Occipital lobe (tissue), 1 donor: ENCODE measurements at regions not wholly inside any gene's neighbourhood (a gene's known extent, or its start where the extent isn't known, plus 50 kb on each side); places are given as distances from the start of the nearest gene placed in this dataset.

Experiments
- DNase-seq: peaks from one replicate; lab custom pipeline; 2025; lab: John Stamatoyannopoulos, UW

DNA sequence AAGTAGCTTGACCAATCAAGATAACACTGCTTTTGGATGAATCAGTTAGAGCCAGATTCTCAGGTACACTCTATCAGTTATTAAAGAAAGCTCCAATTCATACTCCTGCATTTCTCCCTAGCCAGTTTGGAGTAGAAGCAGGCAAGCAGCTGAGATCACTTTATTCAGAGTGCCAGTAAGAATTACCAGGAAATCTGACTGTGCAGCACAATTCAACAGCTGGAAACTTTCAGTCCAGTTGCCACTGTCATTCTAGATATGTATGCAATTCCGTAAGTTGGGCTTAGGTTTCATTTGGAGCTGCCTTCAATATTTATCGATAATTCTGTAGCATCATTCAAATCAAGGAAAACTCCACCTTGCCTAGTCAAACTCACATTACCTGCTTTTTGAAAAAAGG, 2625.6 kb upstream of the PCDH20 start:
- no peak for DNase-seq

DNA sequence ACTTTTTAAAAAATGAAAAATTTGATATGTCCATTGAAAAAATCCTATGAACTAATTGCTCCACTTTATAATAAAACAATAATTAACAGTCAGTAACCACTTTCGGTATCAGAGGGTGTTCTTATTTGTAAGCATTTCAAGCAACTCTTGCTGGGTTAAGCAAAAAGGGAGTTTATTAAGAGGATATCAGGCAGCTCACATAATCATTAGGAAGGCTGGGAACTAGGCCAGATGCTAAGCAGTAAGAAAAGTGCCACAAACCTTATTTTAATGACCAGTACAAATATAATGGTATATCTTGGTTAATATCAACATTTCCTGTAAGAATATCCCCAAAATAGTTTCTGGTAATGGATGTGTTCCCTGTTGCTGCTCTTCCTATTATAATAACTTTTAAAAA, 2618.3 kb upstream of the PCDH20 start:
- no peak for DNase-seq

DNA sequence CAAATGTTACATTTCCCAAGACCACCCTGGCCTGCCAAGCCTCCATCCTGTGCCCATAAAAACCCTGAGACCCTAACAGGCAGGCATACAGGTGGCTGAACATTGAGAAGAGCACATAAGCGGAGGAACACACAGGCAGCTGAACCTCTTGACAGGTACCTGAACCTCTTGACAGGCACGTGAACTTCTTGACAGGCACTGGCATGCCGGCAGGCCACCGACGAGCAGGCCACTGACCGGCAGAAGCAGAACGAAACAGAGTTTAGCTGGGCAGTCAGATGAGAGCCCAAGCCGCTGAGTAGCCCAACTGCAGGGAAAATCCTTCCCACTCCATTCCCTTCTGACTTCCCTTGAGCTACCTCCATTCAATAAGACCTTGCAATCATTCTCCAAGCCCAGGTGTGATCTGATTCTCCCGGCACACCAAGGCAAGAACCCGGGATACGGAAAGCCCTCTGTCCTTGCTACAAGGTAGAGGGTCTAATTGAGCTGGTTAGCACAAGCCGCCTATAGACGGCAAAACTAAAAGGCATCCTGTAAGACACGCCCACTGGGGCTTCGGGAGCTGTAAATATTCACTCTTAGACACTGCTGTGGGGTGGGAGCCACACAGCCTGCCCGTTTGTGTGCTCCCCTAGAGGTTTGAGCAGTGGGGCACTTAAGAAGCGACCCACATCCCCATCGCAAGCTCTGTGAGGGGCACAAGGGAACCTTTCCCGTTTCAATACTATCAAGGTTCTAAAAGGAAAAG, 2613.9 kb upstream of the PCDH20 start:
- DNase-seq: no peak

DNA sequence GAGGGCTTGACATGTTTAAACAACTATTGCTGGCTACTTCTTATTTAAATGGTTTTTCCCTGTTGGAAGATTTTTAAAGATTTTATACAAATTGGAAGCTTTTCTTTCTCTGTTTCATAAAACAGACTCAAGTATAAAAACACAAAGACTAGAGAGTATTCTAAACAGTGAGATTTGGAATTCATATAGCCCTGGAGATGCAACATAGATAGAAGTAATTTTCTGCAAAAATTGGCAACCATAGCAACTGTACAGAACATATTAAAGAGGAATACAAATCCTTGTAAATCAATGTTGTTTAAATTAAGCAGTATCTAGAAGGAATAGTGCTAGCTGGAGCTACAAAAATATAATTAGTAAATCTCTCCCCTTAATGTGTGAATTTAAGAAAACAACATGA, 2612.9 kb upstream of the PCDH20 start:
- DNase-seq: no peak

DNA sequence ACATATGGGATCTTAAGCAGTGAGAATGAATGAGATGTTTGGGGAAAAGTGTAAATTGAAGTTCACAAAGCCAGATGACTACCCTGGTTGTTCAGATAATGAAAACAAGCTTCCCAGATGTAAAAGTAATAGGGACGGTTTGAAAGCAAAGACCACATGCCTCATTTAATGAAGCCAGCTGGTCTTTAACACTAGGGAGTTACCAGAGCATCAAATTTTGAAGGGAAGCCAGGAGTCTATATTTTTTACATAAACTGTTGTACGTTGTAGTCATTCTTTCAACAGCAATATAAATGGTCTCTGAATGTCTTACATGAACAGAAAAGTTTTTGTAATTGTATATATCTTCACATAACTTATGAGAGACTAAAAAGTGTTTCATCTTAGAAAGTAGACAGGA, 2604.5 kb upstream of the PCDH20 start:
- DNase-seq: no peak

DNA sequence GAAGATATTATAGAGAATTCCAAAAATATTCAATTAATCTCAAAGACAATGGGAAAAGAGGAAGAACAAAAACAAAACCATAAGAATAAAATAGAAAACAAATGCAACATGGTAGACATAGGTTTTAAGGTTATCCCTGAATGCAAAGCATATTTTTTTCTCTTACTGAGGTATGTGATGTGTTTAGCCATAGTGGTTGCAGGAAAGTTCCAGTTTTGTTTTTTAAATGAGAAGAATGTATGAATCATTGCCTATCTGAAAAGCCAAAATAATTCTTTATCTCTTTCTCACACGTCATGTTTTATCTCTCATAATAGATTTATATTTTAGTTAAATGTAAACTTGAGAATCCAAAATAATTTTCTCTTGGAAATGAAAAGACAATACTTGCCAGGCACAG, 2591.7 kb upstream of the PCDH20 start:
- DNase-seq: no peak

DNA sequence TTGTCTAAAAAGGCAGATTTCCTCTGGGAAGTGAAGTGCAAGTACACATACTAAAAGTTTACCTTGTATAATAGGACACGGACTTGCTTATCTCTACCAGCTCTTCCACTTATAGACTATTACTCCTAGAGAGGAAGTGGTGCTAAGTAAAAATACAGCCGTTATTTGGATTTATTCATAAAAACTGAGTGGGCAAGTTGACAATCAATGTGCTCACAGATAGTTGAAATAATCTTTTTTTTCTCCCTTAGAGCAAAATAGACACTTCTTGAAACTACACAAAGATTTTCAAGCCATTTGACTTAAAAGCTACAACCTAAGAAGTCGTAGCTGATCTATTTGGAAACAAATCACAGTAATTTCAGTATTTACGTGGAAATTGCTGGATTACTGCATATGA, 2584.7 kb upstream of the PCDH20 start:
- DNase-seq: no peak

DNA sequence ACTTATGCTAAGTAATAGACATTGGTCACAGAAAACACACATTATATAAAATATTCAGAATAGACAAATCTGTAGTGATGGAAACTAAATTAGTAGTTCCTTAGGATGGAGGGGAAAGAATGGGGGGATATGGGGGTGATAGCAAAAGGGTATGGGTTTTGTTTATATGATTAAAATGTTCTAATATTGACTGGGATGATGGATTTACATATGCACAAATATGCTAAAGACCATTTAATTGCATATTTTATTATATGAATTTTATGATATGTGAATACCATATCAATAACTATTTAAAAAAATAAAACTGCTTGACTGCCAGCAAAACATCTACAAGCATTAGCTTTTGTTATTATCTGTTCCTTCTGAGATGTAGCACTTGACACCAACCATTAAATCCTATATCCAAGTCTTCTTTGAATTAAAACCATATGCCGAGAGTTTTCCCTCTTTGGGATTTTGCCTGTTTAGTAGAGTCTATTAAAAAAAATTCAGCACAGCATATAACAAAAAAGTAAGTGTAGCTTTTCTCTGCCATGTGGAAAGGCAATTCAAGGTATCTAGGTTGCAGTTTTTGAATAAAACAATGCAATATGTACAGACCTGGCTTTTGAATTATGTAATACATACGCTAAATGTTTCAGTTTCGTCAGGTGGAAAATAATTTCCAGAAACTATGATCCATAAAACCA, 2584.1 kb upstream of the PCDH20 start:
- no peak for DNase-seq

DNA sequence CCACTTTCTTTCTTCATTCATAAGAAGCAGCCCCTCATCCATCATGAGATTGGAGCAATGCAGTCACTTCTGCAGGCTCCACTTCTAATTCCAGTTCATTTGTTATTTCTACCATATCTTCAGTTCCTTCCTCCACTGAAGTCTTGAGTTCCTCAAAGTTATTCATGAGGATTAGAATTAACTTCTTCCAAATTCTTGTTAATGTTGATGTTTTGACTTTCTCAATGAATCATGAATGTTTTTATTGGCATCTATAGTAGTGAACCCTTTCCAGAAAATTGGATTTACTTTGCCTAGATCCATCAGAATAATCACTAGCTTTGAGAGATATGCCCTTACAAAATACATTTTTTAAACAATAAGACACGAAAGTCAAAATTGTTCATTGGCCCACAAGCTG, 2567.7 kb upstream of the PCDH20 start:
- no peak for DNase-seq

DNA sequence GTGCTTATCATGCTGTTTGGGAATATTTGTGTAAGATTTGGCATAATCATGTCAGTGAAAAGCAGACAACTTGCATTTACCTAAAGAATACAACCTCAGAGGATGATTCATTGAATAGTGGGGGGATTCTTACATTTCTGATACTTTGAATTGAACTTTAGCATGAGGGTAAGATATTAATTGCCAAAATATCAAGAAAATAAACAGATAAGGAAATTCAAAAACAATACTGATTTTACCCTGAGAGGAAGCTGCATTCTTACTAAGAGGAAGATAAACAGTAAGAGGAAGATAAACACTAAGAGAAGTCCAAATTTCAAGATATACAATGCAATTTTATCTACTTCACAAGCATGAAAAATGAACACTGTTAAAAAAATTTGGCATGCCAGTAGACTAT, 2564.3 kb upstream of the PCDH20 start:
- DNase-seq: no peak

DNA sequence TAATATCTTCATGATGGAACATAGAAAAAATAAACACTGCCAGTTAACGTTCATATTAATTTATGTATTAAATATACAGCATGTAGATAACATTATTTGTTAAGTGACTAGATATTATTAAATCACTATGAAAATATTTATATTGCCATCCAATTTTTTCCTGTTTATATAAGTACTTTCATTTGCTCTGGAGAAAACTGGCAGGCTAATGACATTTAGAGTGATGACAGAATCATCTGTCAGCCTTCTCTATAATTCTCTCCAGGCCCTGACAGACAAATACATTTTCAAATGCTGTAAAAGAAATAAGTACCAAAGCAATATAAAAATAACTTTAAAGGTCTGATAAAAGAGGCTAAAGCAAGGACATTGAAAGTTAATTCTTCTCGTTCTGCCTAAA, 2556.7 kb upstream of the PCDH20 start:
- no peak for DNase-seq

DNA sequence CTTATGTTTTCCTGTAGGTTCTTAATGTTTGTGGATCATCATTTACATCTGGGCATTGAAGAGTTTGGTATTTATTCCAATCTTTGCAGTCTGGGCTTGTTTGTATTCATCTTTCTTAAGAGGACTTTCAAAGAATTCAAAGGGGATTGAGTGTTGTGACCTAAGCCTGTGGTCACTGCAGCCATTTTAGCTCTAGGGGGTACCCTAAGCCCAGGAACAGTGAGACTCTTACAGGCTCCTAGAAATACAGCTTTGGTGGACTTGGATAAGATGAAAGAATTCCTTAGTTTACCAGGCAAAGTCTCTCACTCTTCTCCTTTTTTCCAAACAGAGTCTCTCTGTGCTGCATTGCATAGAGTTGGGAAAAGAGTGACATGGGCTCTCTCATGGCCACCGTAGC, 2539.0 kb upstream of the PCDH20 start:
- no peak for DNase-seq

DNA sequence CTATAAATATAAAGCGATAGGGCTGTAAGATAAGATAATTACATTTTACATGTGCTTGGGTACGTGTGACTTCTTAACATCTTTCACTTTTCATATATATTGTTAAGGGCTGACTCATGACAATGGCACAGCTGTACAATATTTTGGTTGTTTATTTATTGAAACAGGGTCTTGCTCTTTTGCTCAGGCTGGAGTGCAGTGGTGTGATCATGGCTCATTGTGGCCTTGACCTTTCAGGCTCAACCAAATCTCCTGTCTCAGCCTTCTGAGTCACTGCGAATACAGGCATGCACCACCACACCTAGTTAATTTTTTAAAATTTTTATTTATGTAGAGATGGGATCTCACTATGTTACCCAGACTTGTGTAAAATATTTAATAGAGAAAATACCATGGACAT, 2532.4 kb upstream of the PCDH20 start:
- no peak for DNase-seq

DNA sequence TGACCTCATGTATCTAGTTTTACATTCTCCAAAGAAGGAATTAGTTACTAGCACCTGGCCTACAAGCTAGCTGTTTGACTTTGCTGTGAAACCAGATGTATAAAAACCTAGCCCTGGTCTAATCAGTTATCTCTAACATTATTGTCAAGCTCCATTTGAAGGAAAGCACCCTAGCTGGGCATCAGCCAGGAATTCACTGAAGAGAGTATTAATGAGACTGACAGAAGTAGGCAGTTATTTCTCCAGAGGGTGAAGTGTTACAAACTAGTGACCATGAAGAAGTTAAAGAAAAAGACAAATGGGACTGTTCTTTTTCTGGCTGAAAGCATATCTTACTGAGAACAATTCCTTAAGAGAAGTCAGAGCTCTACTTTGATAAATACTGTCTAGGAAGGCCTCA, 2529.3 kb upstream of the PCDH20 start:
- DNase-seq: no peak

DNA sequence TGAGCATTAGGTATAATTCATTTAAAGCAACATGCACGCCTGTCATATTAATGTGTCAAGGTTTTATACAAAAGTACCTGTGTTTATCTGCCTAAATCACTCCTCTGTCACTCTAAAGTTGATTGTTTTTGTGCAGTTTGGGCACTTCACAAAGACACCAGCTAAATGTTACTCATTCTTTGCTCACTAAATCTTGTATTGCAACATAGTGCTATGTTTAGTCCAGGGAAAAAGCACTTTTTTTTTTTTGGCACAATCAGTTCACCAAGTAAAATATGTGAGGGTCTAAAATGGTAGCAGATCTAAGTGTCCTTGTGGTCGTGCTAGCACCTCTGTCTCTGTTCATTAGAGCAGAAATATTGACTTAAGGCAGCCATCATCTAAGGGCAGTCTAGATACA, 2526.7 kb upstream of the PCDH20 start:
- DNase-seq: no peak

DNA sequence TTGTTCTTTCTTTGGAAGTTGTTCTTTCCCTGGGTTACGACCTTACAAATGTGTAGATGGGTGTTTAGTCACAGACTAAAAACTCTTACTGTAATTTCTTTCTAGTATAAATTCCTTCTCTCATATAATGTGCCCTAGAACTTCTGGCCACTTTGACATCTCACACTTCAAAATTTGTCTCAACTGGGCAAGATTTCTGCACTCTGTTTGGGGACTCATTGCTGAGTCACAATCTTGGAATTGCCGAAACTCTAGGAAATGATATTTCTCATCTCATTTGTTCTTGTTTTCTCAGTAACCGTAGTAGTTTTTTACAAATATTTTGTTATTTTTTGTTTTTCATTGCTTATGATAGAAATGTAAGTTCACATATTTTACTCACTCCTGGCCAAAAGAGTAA, 2523.2 kb upstream of the PCDH20 start:
- no peak for DNase-seq

DNA sequence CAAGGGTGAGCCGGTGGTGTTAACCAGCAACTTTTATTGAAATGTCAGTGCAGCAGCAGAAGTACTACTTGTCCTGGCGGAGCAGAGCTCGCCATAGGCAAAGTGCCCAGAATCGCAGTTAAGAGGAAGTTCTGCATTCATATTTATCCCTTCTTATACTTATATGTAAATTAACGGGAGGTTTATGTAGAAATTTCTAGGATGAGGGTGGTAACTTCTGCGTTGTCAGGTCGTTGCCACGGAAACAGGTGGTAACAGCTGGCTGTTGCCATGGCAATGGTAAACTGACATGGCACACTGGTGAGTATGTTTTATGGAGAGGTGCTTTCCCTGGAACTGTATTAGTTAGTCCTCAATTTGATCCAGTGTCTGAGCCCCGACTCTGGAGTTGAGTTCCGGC, 2494.9 kb upstream of the PCDH20 start:
- no peak for DNase-seq

DNA sequence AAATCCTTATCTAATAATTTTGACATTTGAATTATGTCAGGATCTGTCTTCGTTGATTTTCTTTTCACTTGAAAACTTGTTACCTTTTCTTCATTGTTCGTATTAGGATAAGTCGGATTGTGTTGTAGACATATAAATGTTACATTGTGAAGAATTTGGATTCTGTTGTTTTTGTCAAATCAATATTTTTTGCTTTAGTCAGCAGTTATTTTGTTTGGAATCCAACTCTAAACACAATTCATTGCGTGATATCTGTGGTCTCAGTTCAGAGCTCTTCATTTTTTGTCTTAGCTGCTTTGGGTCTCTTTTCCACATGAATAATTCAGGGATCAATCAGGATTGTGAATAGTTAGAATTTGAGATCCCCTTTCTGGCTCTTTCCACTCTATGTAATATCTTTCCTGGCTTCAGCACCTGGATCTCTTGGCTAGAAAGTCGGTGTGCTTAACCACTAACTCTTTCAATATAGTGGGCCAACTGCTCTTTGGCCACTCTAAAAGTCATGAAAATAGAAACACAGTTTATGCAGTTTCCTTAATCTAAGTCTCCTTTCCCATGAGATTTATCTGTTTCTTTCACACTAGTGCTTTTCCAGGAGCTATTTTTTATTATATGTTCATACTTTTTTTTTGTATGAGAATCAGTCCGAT, 2494.2 kb upstream of the PCDH20 start:
- DNase-seq: no peak

DNA sequence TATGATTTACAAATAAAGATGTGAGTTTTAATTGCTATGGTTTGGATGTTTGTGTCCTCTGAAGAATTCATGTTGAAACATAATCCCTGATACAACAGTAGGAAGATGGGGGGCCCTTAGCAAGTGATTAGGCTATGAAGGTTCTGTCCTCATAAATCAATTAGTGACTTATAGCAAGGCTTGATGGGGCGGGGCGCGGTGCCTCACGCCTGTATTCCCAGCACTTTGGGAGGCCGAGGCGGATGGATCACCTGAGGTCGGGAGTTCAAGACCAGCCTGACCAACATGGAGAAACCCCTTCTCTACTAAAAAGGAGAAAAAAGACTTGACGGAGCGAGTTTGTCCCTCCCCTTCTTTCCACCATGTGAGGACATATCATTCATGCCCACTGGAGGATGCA, 2486.5 kb upstream of the PCDH20 start:
- DNase-seq: no peak

DNA sequence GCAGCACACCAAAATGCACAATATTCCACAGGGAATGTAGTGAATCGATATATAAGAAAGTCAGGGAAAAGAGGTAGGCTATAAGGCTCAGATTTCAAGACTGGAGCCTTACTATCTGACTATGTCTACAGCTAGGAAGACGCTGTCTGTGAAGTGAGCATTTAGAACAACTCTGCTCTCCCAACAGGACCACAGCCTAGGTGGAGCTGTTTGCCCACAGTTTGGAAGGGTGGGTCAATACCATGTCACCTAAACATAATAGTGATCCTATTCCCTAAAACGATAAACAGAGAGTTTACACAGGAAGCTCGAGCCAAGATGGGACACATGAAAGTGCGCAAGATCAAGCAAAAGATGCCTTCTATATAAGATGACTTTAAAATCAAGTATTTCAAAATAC, 2486.0 kb upstream of the PCDH20 start:
- no peak for DNase-seq

DNA sequence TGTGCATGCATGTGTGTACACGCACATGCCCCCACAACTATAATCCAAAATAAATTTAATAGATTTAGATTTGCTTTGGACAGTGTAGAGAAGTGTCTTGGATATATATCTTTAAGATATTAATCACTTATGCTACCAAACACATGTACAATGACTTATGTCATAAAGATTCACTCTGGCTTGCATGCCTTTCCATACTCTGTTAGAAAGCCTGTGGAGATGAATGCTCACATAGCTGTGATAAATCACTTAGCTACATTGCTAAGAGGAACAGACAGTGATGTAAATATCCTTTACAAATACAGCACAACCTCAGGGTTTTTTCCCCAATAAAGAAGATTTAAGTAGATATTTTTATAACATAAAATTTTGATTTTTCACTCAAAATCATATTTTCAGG, 2484.8 kb upstream of the PCDH20 start:
- no peak for DNase-seq

DNA sequence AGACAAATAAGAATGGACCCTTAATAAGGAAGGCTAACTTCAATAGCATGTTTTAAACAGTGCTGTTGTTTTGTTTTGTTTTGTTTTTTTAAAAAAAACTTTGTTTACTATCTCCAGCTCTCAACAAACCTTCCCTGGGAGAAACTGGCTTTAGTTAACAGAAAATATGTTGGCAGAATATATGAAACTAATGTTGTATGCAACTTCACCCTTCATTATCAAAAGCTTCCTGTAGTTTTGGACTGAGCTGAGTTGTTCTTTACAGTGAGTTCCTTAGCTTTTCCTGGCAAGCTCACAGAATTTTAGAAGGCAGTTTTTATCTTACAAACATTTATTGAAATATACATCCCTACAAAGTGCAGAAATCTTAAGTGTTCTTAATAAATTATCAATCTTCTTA, 2480.7 kb upstream of the PCDH20 start:
- DNase-seq: no peak

DNA sequence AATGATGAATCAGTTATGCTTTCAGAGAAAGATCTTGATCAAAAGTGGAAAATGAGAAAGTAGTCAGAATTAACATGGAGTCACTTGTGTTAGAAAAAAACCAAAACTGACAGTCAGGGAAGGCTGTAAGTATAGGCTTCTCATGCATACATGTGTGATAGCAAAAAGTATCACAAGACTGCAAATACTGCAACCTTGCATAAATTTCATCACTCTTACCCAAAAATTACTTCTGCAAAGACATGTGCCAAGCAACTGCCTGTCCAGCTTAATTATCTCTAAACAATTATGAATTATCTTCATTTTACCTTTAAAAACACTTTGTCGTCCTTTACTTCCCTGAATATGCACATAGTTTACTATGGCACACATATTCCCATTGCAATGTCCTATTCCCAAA, 2466.4 kb upstream of the PCDH20 start:
- no peak for DNase-seq
